GOT3 (cell line): ENCODE measurements at regions not wholly inside any gene's neighbourhood (a gene's known extent, or its start where the extent isn't known, plus 50 kb on each side); places are given as distances from the start of the nearest gene placed in this dataset.

Experiments used
- DNase-seq: peaks from one replicate; lab custom pipeline; 2025; ENCODE audit warnings: mixed read lengths; lab: John Stamatoyannopoulos, UW

GRCh38 chr1:39085174-39085573, 59.0 kb downstream of the NDUFS5 start:
- DNase-seq = no peak

- DNase-seq = no peak
Measured at GRCh38 chr1:39086386-39086785, 60.2 kb downstream of the NDUFS5 start.

- DNase-seq = no peak
Measured at GRCh38 chr1:39086865-39087409, 60.8 kb downstream of the NDUFS5 start.

GRCh38 chr1:39087435-39087834, 61.3 kb downstream of the NDUFS5 start:
- DNase-seq = no peak

GRCh38 chr1:39088658-39089057, 62.5 kb downstream of the NDUFS5 start:
- DNase-seq = no peak

- DNase-seq = no peak
Measured at GRCh38 chr1:39089931-39090521, 63.9 kb downstream of the NDUFS5 start.

- DNase-seq = no peak
Measured at GRCh38 chr1:39090757-39091380, 64.7 kb downstream of the NDUFS5 start.

- no peak for DNase-seq
Measured at GRCh38 chr1:39091845-39092645, 65.9 kb downstream of the NDUFS5 start.

GRCh38 chr1:39094685-39095084, 68.5 kb downstream of the NDUFS5 start:
- DNase-seq = no peak

GRCh38 chr1:39098546-39099250, 72.5 kb downstream of the NDUFS5 start:
- DNase-seq = peak; percentile 48

GRCh38 chr1:39102537-39103327, 76.6 kb downstream of the NDUFS5 start:
- no peak for DNase-seq

- DNase-seq = no peak
Measured at GRCh38 chr1:39103328-39104157, 77.4 kb downstream of the NDUFS5 start.

GRCh38 chr1:39104158-39105060, 78.3 kb downstream of the NDUFS5 start:
- no peak for DNase-seq

- DNase-seq = peak; percentile 41
Measured at GRCh38 chr1:39105061-39105840, 79.1 kb downstream of the NDUFS5 start.

- DNase-seq = peak; percentile 31
Measured at GRCh38 chr1:39105841-39106765, 80.0 kb downstream of the NDUFS5 start.

- no peak for DNase-seq
Measured at GRCh38 chr1:39106801-39107327, 80.7 kb downstream of the NDUFS5 start.
